Thoracic aorta (tissue), 2 donors: ENCODE measurements at regions not wholly inside any gene's neighbourhood (a gene's known extent, or its start where the extent isn't known, plus 50 kb on each side); places are given as distances from the start of the nearest gene placed in this dataset.

ENCODE experiments used
- ATAC-seq: fragments of 150-250 bp; one replicate; pipeline ENCODE4 v1.8.0; 2017; ENCODE audit warnings: low read depth; ENCODE audit not compliant: insufficient number of reproducible peaks, low FRiP score
- DNase-seq: peaks from one replicate; pipeline ENCODE4 v3.0.0-alpha.2; 2020; ENCODE audit warnings: low spot score
- H3K27ac ChIP-seq, 2 donors: fragments of 200-600 bp; sonication (generic); 1 replicate in 1 of 2; 2 replicates in 1 of 2; pipeline ENCODE4 v1.5.1; 2016; ENCODE audit warnings: mild to moderate bottlenecking in 2 of 2, moderate library complexity in 2 of 2
- H3K27me3 ChIP-seq: fragments of 200-600 bp; sonication (generic); replicated peaks from 2 replicates; pipeline ENCODE4 v1.6.0; 2016; ENCODE audit warnings: mild to moderate bottlenecking; ENCODE audit not compliant: insufficient read depth
- H3K36me3 ChIP-seq: fragments of 200-600 bp; sonication (generic); one replicate; pipeline ENCODE4 v1.5.1; 2016
- H3K4me1 ChIP-seq, 2 donors: fragments of 200-600 bp; sonication (generic); 1 replicate in 1 of 2; 2 replicates in 1 of 2; pipeline versions ENCODE4 v1.5.1 to v1.6.0; 2016; ENCODE audit warnings: low read depth in 2 of 2, mild to moderate bottlenecking in 1 of 2; ENCODE audit not compliant: control insufficient read depth in 1 of 2
- H3K4me3 ChIP-seq: fragments of 200-600 bp; sonication (generic); 2 replicates; pipeline ENCODE4 v1.5.1; 2016; ENCODE audit warnings: mild to moderate bottlenecking
- H3K9me3 ChIP-seq: fragments of 200-600 bp; sonication (generic); 2 replicates; pipeline ENCODE4 v1.5.1; 2016
- CTCF ChIP-seq: fragments of 200-600 bp; sonication (generic); IDR thresholded peaks from one replicate; pipeline ENCODE4 v1.5.1; 2019; ENCODE audit warnings: antibody characterized with exemption

- Histone ChIP-seq H3K9me3 (no peaks in the 10 kb centered on the region), H3K4me3 (no peak overlapping the region), H3K36me3 (no peaks in the 10 kb centered on the region), H3K27me3 (no peaks in the 10 kb centered on the region), H3K4me1 (no peaks in the 10 kb centered on the region), H3K27ac (no peak overlapping the region)
- DNase-seq (no peak), ATAC-seq (no peak)
- no peak for TF ChIP-seq CTCF
Observed at GRCh38 chr10:125428054-125428453, 254.9 kb downstream of the TEX36 start.

- Histone ChIP-seq H3K27me3 (no peaks in the 10 kb centered on the region), H3K36me3 (no peaks in the 10 kb centered on the region), H3K27ac (no peak overlapping the region), H3K4me3 (no peak overlapping the region), H3K9me3 (no peaks in the 10 kb centered on the region), H3K4me1 (no peaks in the 10 kb centered on the region)
- no peak for TF ChIP-seq CTCF
- ATAC-seq (no peak), DNase-seq (no peak)
Observed at GRCh38 chr10:125424191-125424847, 258.6 kb downstream of the TEX36 start.

GRCh38 chr10:125423569-125423968 is 259.4 kb downstream of the TEX36 start:
- DNase-seq, result no peak
- no peak for ATAC-seq
- Histone ChIP-seq H3K4me3 (no peak overlapping the region), H3K27me3 (no peaks in the 10 kb centered on the region), H3K4me1 (no peaks in the 10 kb centered on the region), H3K27ac (no peak overlapping the region), H3K9me3 (no peaks in the 10 kb centered on the region), H3K36me3 (no peaks in the 10 kb centered on the region)
- no peak for TF ChIP-seq CTCF

GRCh38 chr10:125419831-125420230 is 259.5 kb upstream of the CTBP2 start:
- ATAC-seq, result no peak
- Histone ChIP-seq H3K27ac (no peak overlapping the region), H3K9me3 (no peaks in the 10 kb centered on the region), H3K27me3 (no peaks in the 10 kb centered on the region), H3K36me3 (no peaks in the 10 kb centered on the region), H3K4me3 (no peak overlapping the region), H3K4me1 (no peaks in the 10 kb centered on the region)
- TF ChIP-seq CTCF, result no peak
- no peak for DNase-seq

- no peak for DNase-seq
- Histone ChIP-seq H3K27ac (no peak overlapping the region), H3K27me3 (no peaks in the 10 kb centered on the region), H3K36me3 (no peaks in the 10 kb centered on the region), H3K4me1 (no peaks in the 10 kb centered on the region), H3K4me3 (no peak overlapping the region), H3K9me3 (no peaks in the 10 kb centered on the region)
- no peak for TF ChIP-seq CTCF
- no peak for ATAC-seq
Observed at GRCh38 chr10:125419146-125419545, 258.8 kb upstream of the CTBP2 start.
